ENCODE measurements at regions not wholly inside any gene's neighbourhood (a gene's known extent, or its start where the extent isn't known, plus 50 kb on each side); places are given as distances from the start of the nearest gene placed in this dataset.
"Not testable (repeated sequence)": the region's sequence is repeated elsewhere in the genome, so short reads cannot be mapped to it uniquely, and the experiment has no call there.

DNA sequence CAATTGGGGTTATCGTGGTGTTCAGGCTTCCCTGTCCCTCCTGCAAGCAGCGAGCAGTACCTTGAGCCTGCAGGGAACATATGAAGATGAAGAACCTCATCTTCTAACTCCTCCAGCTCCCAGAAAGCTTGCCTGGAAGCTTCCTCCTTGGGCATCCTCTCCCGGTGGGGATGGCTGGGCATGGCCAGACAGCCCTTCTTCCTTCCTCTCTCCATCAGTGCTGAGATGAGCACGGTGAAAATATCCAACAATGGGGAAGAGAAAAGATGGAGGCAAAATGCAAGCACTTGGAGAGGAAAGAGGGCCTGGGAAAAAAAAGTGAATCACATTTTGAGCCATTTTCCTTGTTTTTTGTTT, 107.7 kb upstream of the FOXA2 start:
- no peak for DNase-seq (ENCODE audit: extremely low spot score in 2 of 2)
- H3K9me3 ChIP-seq = no peaks in the 10 kb centered on the region
- H3K4me1 ChIP-seq = peaks cover 5% of the 10 kb centered on the region
- no peak for TF ChIP-seq POLR2A (IDR thresholded peaks at IDR 0.05)
- no peak for TF ChIP-seq POLR2AphosphoS5 (IDR thresholded peaks at IDR 0.05; ENCODE audit: insufficient read depth in 1 of 2, low read depth in 1 of 2)
- TF ChIP-seq, protein P1, sequence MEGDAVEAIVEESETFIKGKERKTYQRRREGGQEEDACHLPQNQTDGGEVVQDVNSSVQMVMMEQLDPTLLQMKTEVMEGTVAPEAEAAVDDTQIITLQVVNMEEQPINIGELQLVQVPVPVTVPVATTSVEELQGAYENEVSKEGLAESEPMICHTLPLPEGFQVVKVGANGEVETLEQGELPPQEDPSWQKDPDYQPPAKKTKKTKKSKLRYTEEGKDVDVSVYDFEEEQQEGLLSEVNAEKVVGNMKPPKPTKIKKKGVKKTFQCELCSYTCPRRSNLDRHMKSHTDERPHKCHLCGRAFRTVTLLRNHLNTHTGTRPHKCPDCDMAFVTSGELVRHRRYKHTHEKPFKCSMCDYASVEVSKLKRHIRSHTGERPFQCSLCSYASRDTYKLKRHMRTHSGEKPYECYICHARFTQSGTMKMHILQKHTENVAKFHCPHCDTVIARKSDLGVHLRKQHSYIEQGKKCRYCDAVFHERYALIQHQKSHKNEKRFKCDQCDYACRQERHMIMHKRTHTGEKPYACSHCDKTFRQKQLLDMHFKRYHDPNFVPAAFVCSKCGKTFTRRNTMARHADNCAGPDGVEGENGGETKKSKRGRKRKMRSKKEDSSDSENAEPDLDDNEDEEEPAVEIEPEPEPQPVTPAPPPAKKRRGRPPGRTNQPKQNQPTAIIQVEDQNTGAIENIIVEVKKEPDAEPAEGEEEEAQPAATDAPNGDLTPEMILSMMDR (IDR thresholded peaks at IDR 0.05) = no peak
- H3K27me3 ChIP-seq = no peaks in the 10 kb centered on the region
- H3K36me3 ChIP-seq = no peaks in the 10 kb centered on the region
- H3K27ac ChIP-seq = no peak overlapping the region
- H3K4me3 ChIP-seq = no peak overlapping the region
- intact Hi-C loops (cut with DNase I) = loop anchor here (10.0 kb wide), 1 partner anchor 353 kb away; the partner anchor contains the start of gene THBD

DNA sequence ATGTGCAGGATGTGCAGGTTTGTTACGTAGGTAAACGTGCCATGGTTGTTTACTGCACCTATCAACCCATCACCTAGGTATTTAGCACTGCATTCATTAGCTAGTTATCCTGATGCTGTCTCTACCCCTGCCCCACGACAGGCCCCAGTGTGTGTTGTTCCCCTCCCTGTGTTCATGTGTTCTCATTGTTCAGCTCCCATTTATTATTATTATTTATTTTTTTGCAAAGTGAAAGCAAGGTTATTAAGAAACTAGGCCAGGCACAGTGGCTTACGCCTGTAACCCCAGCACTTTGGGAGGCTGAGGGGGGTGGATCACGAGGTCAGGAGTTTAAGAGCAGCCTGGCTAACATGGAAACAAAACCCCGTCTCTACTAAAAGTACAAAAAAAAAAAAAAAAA, 108.2 kb upstream of the FOXA2 start:
- intact Hi-C loops (cut with DNase I) = loop anchor here (10.0 kb wide), 1 partner anchor 352 kb away; the partner anchor contains the start of gene THBD
- H3K4me1 ChIP-seq, H3K9me3 ChIP-seq, H3K27ac ChIP-seq, H3K4me3 ChIP-seq, H3K27me3 ChIP-seq, H3K36me3 ChIP-seq: not testable (repeated sequence)
- DNase-seq (ENCODE audit: extremely low spot score in 2 of 2) = peak in 1 of 2 donors; percentile 52

DNA sequence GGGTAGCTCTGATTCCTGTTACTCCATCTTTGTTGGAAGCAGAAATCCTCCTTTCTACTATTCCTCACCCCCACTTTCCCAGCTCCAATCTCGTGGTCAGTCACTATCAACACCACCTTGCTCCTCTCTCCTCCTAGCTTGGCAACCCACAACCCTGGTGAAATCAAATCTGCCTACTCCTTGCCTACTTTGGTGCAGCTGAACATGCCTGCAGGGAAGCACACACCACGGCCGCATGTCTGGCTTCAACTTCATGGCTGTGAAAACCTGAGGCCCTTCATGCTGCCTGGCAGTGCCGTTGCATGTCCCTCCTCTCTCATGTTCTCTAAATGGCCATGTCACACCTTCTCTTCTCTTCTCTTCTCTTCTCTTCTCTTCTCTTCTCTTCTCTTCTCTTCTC, 112.4 kb upstream of the FOXA2 start:
- Histone ChIP-seq H3K36me3 (no peaks in the 10 kb centered on the region), H3K27me3 (no peaks in the 10 kb centered on the region), H3K4me3 (no peak overlapping the region), H3K27ac (no peak overlapping the region), H3K9me3 (no peaks in the 10 kb centered on the region), H3K4me1 (peaks cover 4% of the 10 kb centered on the region)
- intact Hi-C loops (cut with DNase I) = loop anchor here (5.0 to 10.0 kb wide), 2 partner anchors 121 to 348 kb away; partner anchors contain the start of gene THBD
- no peak for DNase-seq (ENCODE audit: extremely low spot score in 2 of 2)
- no peak for TF ChIP-seq POLR2AphosphoS5 (IDR thresholded peaks at IDR 0.05; ENCODE audit: insufficient read depth in 1 of 2, low read depth in 1 of 2)
- TF ChIP-seq, protein P1 (IDR thresholded peaks at IDR 0.05) = no peak
- no peak for TF ChIP-seq POLR2A (IDR thresholded peaks at IDR 0.05)

DNA sequence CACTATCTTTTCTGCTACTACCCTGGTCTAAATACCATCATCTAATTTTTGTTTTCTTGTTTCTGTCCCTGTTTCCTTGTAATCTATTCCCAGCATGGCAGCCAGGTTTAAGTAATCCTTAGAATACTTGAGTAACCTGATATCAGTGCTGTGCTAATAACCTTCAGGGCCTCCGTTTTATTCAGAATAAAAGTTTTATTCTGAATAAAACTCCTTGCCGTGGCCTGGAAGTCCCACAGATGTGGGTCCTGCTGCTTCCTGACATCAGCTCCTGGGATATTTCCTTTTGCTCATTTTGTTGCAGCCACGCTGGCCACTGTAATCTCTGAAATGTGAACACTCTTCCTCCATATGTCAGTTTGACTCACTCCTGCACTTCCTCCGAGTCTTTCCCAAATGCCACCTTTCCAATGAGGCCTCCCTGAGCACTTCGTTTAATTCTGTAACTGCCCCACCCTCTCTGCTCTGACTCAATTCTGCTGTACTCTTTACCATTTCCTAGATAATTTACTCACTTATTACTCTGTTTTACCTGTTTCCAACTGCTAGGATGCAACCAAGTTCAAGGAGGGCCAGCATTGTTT, 114.0 kb upstream of the FOXA2 start:
- Histone ChIP-seq H3K9me3 (no peaks in the 10 kb centered on the region), H3K27ac (no peak overlapping the region), H3K27me3 (no peaks in the 10 kb centered on the region), H3K36me3 (no peaks in the 10 kb centered on the region), H3K4me3 (no peak overlapping the region), H3K4me1 (no peaks in the 10 kb centered on the region)
- intact Hi-C loops (cut with DNase I) = loop anchor here (5.0 to 10.0 kb wide), 2 partner anchors 119 to 346 kb away; partner anchors contain the start of gene THBD
- peak in 1 of 2 donors; percentile 25 for DNase-seq (ENCODE audit: extremely low spot score in 2 of 2)
- TF ChIP-seq POLR2AphosphoS5 (IDR thresholded peaks at IDR 0.05; ENCODE audit: insufficient read depth in 1 of 2, low read depth in 1 of 2) (no peak), POLR2A (IDR thresholded peaks at IDR 0.05) (no peak)
- TF ChIP-seq, protein P1 (IDR thresholded peaks at IDR 0.05) = no peak

DNA sequence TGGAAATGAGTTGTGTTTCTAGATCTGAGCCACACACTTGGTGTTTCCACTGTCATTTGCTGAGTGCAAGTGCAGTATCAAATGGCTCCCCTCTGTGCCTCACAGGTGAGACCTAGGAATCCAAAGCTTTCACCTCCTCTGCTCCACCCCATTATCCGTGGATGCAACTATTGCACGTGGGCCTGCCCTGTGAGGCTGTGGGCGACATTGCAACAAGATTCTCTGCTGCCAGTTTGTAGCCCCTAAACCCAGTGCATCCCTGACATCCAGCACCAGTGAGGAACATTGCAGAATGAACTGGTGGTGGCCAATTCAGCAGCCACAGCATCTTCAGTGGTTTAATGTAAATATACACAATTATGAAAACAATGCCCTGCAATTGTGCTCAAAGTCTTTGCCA, 115.0 kb upstream of the FOXA2 start:
- H3K36me3 ChIP-seq = no peaks in the 10 kb centered on the region
- no peaks in the 10 kb centered on the region for H3K27me3 ChIP-seq
- intact Hi-C loops (cut with DNase I) = loop anchor here (5.0 to 10.0 kb wide), 2 partner anchors 118 to 345 kb away; partner anchors contain the start of gene THBD
- TF ChIP-seq POLR2A (IDR thresholded peaks at IDR 0.05) = no peak
- TF ChIP-seq POLR2AphosphoS5 (IDR thresholded peaks at IDR 0.05; ENCODE audit: insufficient read depth in 1 of 2, low read depth in 1 of 2) = no peak
- TF ChIP-seq, protein P1 (IDR thresholded peaks at IDR 0.05) = no peak
- H3K27ac ChIP-seq = no peak overlapping the region
- no peak overlapping the region for H3K4me3 ChIP-seq
- H3K9me3 ChIP-seq = no peaks in the 10 kb centered on the region
- DNase-seq (ENCODE audit: extremely low spot score in 2 of 2) = no peak
- no peaks in the 10 kb centered on the region for H3K4me1 ChIP-seq
